Psoas muscle (tissue), 7 donors: ENCODE measurements at regions not wholly inside any gene's neighbourhood (a gene's known extent, or its start where the extent isn't known, plus 50 kb on each side); places are given as distances from the start of the nearest gene placed in this dataset.
"Not testable (repeated sequence)": the region's sequence is repeated elsewhere in the genome, so short reads cannot be mapped to it uniquely, and the experiment has no call there.

Source experiments
- ATAC-seq, 4 donors: fragments of 200-7000 bp; cut with Tn5 transposase; one replicate each; pipeline ENCODE4 v1.9.1; 2020; ENCODE audit warnings: moderate library complexity in 3 of 4, mild to moderate bottlenecking in 2 of 4
- DNase-seq, 2 donors: peaks; one replicate each; pipeline ENCODE4 v3.0.0-alpha.2; 2020
- H3K27ac ChIP-seq: fragments of 200-600 bp; one replicate; pipeline ENCODE4 v1.8.0; 2022
- H3K27me3 ChIP-seq, 3 donors: fragments of 200-600 bp in 1 of 3; one replicate each; pipeline versions ENCODE4 v1.6.1 to v1.8.0; 2013 to 2022; ENCODE audit warnings: low read length in 2 of 3, mild to moderate bottlenecking in 2 of 3, moderate library complexity in 1 of 3; ENCODE audit not compliant: insufficient read depth in 3 of 3
- H3K36me3 ChIP-seq, 2 donors: fragments of 200-600 bp in 1 of 2; one replicate each; pipeline versions ENCODE4 v1.6.1 to v1.8.0; 2013 to 2022; ENCODE audit warnings: low read depth in 1 of 2, mild to moderate bottlenecking in 1 of 2, moderate library complexity in 1 of 2; ENCODE audit not compliant: insufficient read depth in 1 of 2
- H3K4me1 ChIP-seq: fragments of 200-600 bp; one replicate; pipeline ENCODE4 v1.8.0; 2022
- H3K4me3 ChIP-seq: fragments of 200-600 bp; one replicate; pipeline ENCODE4 v1.8.0; 2022; ENCODE audit warnings: mild to moderate bottlenecking
- H3K9me3 ChIP-seq: fragments of 200-600 bp; one replicate; pipeline ENCODE4 v1.8.0; 2022
- WGBS, 3 donors: extraction: QIAGEN DNeasy Blood & Tissue Kit; methylation state at CpG; one replicate each; pipeline versions ENCODE4 v1.1.6 to v1.1.7; 2013; 5-methylcytosine and 5-hydroxymethylcytosine counted together
- intact Hi-C, 2 donors: fragments of 100-400 bp; cut with DNase I; formaldehyde crosslinking; loops; one replicate each; pipeline versions ENCODE4 v1.11.0 to v1.14.2; 2022
- TF ChIP-seq, protein P1 (sequence below): fragments of 200-600 bp; IDR thresholded peaks from one replicate; pipeline ENCODE4 v1.8.0; 2022; ENCODE audit warnings: antibody characterized with exemption
- donor health status: healthy with polysubstance abuse.
- donor health status: DM: no; HTN: no; CAD: no; lungs with moderate emphysema.
- donor health status: Bipolar disorder and iron deficiency.
- donor health status: healthy.
- donor health status: DM: yes; HTN: yes; CAD: no.
- donor health status: DM: no; HTN: no; CAD: no.
- donor health status: DM: yes; HTN: yes; CAD: no.

DNA sequence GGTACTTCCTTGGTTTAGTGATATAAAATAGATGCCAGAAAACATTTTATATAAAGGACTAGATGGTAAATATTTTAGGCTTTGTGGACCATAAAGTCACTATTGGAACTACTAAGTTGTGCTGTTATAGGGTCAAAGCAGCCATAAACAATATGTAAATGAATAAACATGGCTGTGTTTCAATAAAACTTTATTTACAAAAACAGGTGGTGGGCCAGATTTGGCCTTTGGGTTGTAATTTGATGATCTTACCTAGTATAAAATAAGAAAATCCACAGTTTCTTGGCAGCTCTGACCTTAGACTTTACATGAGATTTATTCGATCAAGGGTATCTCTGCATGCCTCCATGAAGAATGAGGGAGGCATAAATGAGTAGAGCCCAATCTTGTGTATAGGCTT is 232.0 kb upstream of the PCDH9 start:
- ATAC-seq (no peak), DNase-seq (no peak)
- peaks cover 3% of the 10 kb centered on the region for H3K9me3 ChIP-seq
- TF ChIP-seq, protein P1, sequence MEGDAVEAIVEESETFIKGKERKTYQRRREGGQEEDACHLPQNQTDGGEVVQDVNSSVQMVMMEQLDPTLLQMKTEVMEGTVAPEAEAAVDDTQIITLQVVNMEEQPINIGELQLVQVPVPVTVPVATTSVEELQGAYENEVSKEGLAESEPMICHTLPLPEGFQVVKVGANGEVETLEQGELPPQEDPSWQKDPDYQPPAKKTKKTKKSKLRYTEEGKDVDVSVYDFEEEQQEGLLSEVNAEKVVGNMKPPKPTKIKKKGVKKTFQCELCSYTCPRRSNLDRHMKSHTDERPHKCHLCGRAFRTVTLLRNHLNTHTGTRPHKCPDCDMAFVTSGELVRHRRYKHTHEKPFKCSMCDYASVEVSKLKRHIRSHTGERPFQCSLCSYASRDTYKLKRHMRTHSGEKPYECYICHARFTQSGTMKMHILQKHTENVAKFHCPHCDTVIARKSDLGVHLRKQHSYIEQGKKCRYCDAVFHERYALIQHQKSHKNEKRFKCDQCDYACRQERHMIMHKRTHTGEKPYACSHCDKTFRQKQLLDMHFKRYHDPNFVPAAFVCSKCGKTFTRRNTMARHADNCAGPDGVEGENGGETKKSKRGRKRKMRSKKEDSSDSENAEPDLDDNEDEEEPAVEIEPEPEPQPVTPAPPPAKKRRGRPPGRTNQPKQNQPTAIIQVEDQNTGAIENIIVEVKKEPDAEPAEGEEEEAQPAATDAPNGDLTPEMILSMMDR = no peak
- 92 to 100% (median 93%) methylated on average over 1 of the region's 1 CpG for WGBS, 3 donors
- no peak overlapping the region for H3K4me3 ChIP-seq
- H3K27me3 ChIP-seq = no peaks in the 10 kb centered on the region
- H3K4me1 ChIP-seq = no peaks in the 10 kb centered on the region
- no peak overlapping the region for H3K27ac ChIP-seq
- no peaks in the 10 kb centered on the region for H3K36me3 ChIP-seq
- intact Hi-C loops = no loop called here

DNA sequence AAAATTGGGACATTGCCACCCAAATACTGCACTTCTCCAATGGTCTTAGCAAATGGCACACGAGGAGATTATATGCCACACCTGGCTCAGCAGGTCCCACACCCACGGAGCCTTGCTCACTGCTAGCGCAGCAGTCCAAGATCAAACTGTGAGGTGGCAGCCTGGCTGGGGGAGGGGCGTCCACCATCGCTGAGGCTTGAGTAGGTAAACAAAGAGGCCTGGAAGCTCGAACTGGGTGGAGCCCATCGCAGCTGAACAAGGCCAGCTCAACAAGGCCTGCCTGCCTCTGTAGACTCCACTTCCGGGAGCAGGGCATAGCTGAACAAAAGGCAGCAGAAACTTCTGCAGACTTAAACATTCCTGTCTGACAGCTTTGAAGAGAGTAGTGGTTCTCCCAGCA is 222.4 kb upstream of the PCDH9 start:
- H3K36me3 ChIP-seq, DNase-seq, H3K9me3 ChIP-seq, H3K4me1 ChIP-seq, H3K27ac ChIP-seq, intact Hi-C loops, ATAC-seq, H3K4me3 ChIP-seq, H3K27me3 ChIP-seq: not testable (repeated sequence)
- WGBS, 3 donors = 83 to 89% (median 84%) methylated on average over 8 of the region's 8 CpGs

DNA sequence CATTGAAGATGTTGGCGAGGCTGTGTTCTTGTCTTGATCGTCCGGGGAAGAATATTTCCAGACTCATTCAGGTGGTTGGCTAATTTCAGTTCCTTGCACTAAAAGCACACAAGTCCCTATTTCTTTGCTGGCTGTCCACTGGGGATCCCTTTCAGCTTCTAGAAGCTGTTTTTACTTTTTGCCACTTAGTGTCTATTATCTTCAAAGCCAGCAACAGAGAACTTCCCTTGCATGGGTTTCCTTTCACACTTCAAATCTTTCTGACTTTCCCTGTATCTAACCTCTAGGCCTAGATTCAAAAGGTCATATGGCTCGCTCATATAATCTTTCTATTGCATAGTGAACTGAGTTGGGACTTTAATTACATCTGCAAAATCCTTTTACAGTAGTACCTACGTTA is 215.3 kb upstream of the PCDH9 start:
- WGBS, 3 donors = 77 to 85% (median 82%) methylated on average over 5 of the region's 5 CpGs
- no peak for ATAC-seq
- H3K27ac ChIP-seq = no peak overlapping the region
- intact Hi-C loops = no loop called here
- H3K27me3 ChIP-seq = no peaks in the 10 kb centered on the region
- no peaks in the 10 kb centered on the region for H3K4me1 ChIP-seq
- no peak for DNase-seq
- no peaks in the 10 kb centered on the region for H3K9me3 ChIP-seq
- H3K4me3 ChIP-seq = no peak overlapping the region
- H3K36me3 ChIP-seq = no peaks in the 10 kb centered on the region
- TF ChIP-seq, protein P1 = no peak

DNA sequence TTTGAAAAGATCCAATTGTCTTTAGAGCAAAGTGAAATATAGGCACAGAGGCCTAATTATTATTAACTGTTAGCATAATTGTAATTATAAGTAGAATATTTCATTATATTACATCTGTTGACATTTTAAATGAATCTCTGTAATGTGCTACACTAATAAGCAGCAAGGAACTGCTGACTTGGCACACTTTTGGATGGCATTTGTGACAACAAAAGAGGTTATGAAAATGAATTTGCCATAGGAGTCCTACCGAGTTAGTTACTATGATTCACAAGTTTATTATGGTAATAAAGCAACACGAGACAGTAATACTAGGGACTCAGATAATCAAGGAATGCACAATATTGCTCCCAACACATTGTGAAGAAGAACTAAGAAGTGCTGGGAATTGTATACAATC is 213.8 kb upstream of the PCDH9 start:
- no peak for ATAC-seq
- Histone ChIP-seq H3K4me3 (no peak overlapping the region), H3K27me3 (no peaks in the 10 kb centered on the region), H3K27ac (no peak overlapping the region), H3K9me3 (no peaks in the 10 kb centered on the region), H3K36me3 (no peaks in the 10 kb centered on the region), H3K4me1 (no peaks in the 10 kb centered on the region)
- DNase-seq = no peak
- 60 to 78% (median 63%) methylated on average over 2 of the region's 2 CpGs for WGBS, 3 donors
- TF ChIP-seq, protein P1 = no peak
- intact Hi-C loops = no loop called here

DNA sequence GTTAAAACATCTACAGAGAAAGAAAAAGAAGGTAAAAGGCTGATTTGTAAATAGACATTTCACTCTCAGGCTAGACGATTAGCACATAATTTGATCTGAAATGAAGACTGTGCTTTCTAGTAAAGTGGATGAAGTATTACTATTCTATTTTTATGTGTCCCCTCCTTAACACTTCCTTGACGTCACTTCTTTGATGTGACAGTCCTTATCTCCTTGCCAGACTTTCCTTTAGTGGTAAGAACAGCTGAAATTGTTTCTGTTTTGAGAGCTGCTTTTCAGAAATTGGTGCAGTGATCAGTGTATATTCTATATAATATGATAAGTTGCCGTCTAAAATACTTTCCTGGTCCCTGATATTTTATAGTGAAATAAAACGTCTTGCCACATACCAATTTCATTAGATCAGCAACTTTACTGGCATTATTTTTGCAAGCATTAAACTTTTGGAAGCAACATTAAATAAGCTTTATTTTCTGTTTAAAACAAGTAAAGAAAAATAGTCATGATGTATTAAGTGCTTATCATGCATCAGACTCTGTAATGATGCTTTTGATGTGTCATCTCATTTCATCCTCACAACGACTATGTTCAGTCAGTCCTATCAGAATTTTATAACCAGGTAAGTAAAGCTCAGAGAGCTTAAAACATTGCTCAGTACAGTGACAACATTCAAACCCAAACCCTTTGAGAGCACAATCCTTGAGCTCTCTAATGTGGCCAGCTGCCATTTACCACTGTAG is 210.3 kb upstream of the PCDH9 start:
- WGBS, 3 donors = 41 to 51% (median 49%) methylated on average over 5 of the region's 5 CpGs
- ATAC-seq = no peak
- TF ChIP-seq, protein P1 = no peak

More for the DNA sequence above, 210.3 kb upstream of the PCDH9 start:
- Histone ChIP-seq H3K27me3 (no peaks in the 10 kb centered on the region), H3K36me3 (no peaks in the 10 kb centered on the region), H3K4me1 (no peaks in the 10 kb centered on the region), H3K9me3 (no peaks in the 10 kb centered on the region), H3K4me3 (no peak overlapping the region), H3K27ac (no peak overlapping the region)
- DNase-seq = no peak
- intact Hi-C loops = no loop called here
